Stimulated activated CD8-positive, alpha-beta memory T cell treated with anti-CD3 and anti-CD28 coated beads, Interleukin-15, amount 100 ng/mL, for 24 hours (primary cell): ENCODE measurements at regions not wholly inside any gene's neighbourhood (a gene's known extent, or its start where the extent isn't known, plus 50 kb on each side); places are given as distances from the start of the nearest gene placed in this dataset.
"Not testable (repeated sequence)": the region's sequence is repeated elsewhere in the genome, so short reads cannot be mapped to it uniquely, and the experiment has no call there.

Experiments
- DNase-seq: peaks from one replicate; pipeline ENCODE4 v3.0.0-alpha.2; 2020; ENCODE audit warnings: low read depth

DNA sequence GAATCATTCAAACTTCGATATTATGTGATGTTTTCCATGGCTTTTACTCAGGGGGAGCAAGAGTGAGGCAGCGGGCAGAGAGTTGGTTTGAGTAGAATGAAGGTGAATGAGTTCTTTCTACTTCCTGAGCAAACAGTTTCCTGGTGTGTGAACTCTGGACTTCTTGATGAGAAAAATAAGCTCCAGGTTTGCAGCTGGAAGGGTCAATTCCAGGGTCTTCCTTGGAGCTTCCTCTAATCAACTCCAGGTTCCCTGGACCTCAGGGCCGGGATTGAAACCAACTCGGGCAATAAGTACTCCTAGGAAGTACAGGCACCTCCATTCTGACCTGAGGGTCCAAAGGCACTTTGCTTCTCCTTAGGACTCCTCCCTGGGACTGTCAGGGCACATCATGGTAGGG, 243.6 kb upstream of the ONECUT1 start:
- no peak for DNase-seq

- DNase-seq = no peak
Observed at GRCh38 chr15:53031469-53031868, 241.3 kb upstream of the ONECUT1 start.

GRCh38 chr15:53022788-53023187, 232.7 kb upstream of the ONECUT1 start:
- DNase-seq = no peak

GRCh38 chr15:53013329-53013728, 223.2 kb upstream of the ONECUT1 start:
- no peak for DNase-seq

DNA sequence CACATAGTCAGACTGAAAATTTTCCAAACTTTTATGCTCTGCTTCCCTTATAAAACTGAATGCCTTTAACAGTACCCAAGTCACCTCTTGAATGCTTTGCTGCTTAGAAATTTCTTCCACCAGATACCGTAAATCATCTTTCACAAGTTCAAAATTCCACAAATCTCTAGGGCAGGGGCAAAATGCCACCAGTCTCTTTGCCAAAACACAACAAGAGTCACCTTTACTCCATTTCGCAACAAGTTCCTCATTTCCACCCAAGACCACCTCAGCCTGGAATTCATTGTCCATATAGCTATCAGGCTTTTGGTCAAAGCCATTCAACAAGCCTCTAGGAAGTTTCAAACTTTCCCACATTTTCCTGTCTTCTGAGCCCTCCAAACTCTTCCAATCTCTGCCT, 221.6 kb upstream of the ONECUT1 start:
- DNase-seq = not testable (repeated sequence)

DNA sequence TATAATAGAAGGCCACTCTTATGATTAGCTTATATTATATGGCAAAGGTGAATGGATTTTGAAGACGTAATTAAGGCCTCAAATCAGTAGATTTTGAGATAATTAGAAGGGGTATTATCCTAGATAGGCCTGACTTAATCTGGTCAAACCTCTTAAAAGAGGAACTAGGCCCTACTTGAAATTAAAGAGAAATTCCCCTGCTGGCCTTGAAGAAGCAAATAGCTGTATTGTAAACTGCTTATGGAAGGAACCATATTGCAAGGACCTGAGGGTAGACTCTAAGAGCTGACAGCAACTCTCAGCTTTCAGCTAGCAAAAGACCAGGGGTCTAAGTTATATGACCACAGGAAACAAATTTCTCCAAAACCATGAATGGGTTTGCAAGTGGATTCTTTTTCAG, 219.0 kb upstream of the ONECUT1 start:
- no peak for DNase-seq

DNA sequence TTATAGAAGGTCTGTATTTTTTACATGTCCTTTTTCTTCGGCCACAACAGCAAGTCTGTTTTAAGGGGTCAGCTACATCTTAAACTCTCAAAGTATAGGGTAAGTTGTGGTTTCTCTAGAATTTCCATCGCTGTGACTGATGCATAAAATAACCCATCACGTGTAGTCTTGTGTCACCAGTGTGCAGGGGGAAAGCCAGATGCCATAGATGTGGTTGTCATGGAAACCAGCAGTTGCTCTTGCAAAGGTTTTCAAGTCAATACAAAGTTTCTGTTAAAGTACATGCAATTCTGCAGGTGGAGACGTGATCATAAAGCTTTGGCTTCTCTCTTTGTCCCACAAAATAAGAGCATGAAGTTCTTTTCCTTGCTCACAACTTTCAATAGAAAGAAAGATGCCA, 210.3 kb upstream of the ONECUT1 start:
- DNase-seq = no peak

GRCh38 chr15:52997123-52997522, 207.0 kb upstream of the ONECUT1 start:
- no peak for DNase-seq

DNA sequence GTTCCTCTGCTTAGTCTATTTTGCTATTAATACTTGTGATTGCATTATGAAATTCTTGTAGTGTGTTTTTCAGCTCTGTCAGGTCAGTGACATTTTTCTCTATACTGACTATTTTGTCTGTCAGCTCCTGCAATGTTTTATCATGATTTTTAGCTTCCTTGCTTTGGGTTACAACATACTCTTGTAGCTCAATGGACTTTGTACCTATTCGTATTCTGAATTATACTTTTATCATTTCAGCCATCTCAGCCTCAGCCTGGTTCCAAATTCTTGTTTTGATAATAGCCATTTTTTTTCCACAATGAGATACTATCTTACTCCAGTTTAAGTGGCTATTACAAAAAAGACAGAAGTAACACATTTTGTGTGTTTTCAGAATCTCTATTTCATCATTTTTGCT, 204.2 kb upstream of the ONECUT1 start:
- no peak for DNase-seq

DNA sequence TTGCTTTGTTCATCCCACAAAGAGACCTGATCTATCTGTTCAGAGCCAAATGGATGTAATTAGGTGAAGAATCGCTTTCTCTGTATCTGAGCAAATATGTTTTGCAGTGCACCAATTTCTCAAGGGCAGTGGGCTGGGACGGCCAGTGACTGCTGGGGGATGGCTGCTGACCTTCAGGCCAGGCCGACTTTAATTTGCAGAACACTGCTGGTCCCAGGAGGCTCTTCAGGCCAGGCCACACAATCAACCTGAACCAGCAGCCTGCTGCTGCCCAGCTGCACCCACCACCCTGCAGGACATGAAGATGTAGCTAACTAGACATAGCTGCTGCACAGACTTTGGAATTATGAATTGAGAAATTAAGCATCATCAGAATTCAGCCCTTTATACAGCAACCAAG, 194.4 kb upstream of the ONECUT1 start:
- DNase-seq = no peak

DNA sequence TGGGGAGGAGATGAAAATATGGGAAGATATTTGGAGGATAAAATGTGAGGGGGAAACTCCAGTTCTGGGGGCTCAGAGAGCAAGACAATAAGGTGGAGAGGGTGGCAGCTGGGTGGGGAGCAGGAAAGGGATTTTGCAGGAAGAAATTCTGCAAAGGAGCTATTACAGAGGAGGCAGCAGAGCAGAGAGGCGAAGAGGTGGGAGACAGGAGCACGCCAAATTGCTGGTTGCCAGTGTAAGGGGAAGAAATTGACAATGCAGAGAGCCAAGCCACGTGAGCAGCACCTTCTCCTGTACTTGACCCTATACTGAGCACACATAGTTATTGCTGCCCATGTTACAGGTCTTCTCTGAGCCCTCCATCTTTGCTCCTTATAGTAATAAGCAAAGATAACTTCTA, 190.3 kb upstream of the ONECUT1 start:
- no peak for DNase-seq

DNA sequence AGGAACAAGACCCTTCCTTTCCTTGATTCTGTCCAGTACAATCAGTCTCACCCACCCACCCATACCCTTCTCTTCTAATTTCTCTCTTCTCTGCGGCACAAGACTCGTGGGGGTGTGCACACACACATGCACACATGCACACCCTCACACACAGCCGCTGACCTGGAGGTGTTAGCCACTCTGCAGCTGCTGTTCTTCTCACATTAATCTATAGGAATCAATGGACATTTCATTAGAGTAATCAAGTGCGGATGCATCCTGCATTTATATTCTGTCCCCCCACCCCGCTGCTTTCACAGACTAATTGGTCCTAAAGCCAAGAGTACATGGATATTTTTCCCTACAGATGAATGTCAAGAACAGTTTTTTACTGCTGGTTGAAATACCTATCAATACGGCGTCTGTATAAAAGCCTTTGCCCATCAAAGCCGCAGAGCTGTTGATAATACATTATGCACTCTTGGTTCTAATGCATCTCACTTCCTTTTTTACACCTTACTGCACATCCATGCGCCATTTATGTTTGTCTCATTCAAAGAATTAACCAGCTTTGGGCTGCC, 186.5 kb upstream of the ONECUT1 start:
- DNase-seq = no peak

DNA sequence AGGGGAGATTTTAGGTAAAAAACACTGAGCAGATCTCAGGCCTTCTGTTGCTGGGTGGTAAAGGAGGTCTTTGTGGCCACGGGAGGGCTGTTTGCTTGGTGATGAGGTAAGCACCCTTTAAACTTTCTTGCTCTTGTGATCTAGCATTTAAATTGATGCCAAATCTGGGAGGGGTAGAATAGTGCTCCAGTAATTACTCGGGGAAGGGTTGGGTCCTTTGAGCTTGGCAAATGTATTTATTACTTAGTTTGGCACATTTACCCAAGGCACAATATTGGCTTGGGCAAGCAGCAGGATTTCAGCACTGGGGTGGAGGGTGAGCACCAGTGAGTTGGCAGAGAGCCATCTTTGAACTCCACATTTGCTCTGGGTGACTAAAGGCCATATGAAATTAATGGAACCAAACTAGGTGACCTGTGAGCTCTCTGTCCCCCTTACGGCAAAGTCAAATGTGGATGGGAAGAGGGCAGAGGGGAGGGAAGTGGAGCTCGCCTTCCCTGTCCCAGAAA, 185.9 kb upstream of the ONECUT1 start:
- no peak for DNase-seq

DNA sequence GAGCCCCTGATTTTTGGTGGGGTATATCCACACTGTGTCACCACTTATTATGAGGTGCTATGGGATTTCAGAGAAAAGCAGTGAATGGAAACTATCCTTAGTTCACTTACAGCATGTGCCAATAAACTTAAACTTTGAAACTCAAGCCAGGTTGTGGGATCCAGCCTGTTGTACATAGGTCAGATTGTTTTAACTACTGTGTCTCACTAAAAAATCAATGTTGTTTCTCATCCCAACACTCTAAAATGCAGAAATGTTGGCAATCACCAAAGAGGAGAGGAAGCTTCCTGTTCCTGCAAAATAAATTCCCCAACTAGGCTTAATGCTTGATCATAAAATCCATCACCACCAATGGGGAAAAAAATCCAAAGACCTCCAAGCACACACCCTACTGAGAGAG, 173.7 kb upstream of the ONECUT1 start:
- DNase-seq = no peak

- no peak for DNase-seq
Observed at GRCh38 chr15:52960283-52960682, 170.1 kb upstream of the ONECUT1 start.

GRCh38 chr15:52943746-52944145, 153.6 kb upstream of the ONECUT1 start:
- no peak for DNase-seq

GRCh38 chr15:52936489-52936888, 146.4 kb upstream of the ONECUT1 start:
- DNase-seq = no peak

DNA sequence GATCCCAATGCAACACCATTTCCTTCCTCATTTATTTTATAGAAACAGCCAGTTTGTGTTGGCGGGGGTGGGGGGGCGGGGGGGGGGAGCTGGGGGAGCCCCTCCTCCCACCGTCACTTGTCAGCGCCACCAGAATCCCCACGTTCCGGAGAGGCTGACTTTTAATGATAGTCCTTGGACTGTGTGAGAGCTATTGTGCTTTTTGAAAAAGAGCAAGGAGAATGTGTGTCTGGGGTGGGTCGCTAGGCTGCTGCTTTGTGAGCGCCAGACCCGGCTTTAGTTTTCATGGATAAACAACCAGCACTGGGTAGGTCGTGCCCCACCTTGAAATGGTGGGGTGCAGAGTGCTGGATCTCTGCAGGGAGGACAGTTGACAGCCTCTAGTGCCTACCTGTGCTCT, 135.0 kb upstream of the ONECUT1 start:
- DNase-seq = no peak

GRCh38 chr15:52924630-52925029, 134.5 kb upstream of the ONECUT1 start:
- DNase-seq = no peak

- no peak for DNase-seq
Observed at GRCh38 chr15:52923626-52924025, 133.5 kb upstream of the ONECUT1 start.

DNA sequence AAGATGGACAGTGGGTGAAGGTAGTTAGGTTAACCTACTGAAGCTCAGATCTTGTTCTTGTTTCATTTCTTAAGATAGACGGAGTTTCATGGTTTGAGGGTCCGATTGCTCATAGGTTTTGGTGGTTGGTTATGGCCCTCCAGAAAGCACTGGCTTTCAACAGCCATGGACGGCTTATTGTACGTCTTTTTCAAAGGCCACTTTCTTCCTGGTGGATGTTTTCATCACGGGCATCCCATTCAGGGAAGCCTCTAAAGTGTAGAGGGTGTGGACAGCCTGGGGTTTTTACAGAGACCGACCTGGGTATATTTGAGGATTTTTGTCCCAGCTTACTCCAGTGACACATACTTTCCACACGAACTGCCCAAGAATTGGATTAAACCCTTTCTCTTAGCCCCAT, 132.7 kb upstream of the ONECUT1 start:
- no peak for DNase-seq

DNA sequence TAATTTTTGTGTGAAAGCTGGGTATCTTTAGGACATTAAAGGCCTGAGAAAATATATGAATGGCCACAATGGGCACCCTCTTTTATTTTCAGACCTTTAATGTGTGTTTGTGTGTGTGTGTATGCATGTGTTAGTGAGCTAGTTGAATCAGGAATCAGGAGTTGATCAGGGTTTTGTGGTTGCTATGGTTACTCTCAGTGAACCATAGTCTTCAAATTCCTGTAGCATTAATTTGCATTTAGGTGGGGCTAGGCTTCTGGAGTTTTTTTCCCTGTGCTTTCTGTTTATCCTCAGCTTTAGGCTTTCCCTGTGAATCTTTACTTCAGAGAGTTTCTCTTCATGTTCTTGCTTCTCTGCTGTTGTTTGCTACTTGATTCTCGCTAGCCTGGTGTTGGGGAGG, 122.0 kb upstream of the ONECUT1 start:
- DNase-seq = no peak

- no peak for DNase-seq
Observed at GRCh38 chr15:52893338-52893737, 103.2 kb upstream of the ONECUT1 start.

DNA sequence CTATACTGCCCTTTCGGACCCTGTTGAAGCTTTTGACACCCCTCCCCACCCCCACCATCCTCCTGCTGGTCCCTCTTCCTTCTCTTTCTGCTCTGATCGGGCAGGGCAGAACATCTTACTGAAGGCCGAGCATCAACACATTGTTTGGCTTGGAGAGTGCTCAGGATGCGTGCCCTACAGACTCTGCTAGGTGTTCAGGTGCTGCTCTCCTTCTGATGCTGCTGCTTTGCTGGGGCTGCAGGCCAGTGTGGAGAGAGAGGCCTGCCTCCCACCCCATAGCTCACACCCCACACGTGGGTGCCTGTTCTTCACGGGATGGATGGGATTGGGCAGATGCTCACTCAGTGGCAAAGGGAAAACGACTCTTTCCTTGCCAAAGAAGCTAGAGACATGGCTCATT, 89.8 kb upstream of the ONECUT1 start:
- no peak for DNase-seq

DNA sequence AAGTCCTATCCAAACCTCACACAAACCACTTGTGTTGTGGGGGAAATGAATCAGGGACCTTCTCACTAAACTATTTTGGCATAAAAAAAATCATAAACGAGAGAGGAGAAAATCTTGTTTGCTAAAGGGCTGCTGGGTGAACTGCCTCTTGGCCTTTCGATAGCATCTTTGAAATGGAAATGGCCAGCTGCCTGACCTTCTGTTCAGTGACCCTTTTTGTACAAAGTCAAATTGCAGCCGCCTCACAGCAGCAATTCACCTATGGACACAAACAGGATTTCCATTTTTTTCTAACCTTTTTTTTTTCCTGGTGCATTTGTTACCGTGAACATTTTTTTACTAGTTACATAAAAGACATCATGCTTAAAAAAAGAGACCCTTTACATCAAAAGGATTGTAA, 89.0 kb upstream of the ONECUT1 start:
- DNase-seq = no peak
